ENCODE measurements at regions not wholly inside any gene's neighbourhood (a gene's known extent, or its start where the extent isn't known, plus 50 kb on each side); places are given as distances from the start of the nearest gene placed in this dataset.
"Not testable (repeated sequence)": the region's sequence is repeated elsewhere in the genome, so short reads cannot be mapped to it uniquely, and the experiment has no call there.

DNA sequence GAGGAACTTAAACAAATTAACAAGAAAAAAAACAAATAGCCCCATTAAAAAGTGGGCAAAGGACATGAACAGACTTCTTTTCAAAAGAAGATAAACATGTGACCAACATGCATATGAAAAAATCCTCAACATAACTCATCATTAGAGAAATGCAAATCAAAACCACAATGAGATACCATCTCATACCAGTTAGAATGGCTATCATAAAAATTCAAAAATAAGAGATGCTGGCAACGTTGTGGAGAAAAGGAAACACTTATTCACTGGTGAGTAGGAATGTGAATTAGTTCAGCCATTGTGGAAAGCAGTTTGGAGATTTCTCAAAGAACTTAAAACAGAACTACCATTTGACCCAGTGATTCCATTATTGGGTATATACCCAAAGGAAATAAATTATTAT is 189.1 kb upstream of the TMEM106B start:
- H3K36me3 Mint-ChIP-seq; POLR2A ChIA-PET; DNase-seq; ATAC-seq (ENCODE audit: low read depth); H3K9me3 Mint-ChIP-seq; H3K4me3 Mint-ChIP-seq; H3K27ac Mint-ChIP-seq; H3K4me1 Mint-ChIP-seq; H3K27me3 Mint-ChIP-seq: not testable (repeated sequence)

DNA sequence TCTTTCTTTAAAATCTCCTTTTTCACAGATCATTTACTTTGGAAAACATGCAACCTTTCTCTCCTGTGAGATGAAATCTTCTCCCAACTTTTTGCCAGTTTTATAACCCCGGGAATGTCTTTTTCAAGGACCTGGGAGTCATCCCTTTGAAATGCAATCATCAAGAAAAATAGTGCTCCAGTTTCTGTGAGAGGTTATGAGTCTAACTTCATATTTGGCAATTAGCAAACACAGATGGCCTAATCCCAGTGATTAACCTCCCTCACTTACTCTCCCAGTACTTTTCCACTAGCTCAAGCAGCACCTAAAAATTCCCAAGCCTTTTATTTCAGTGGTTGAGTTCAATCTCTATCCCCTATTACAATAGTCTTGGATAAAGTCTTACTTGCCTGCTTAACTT is 185.8 kb upstream of the TMEM106B start:
- H3K4me1 Mint-ChIP-seq = no peaks in the 10 kb centered on the region
- H3K27ac Mint-ChIP-seq = no peak overlapping the region
- no peaks in the 10 kb centered on the region for H3K36me3 Mint-ChIP-seq
- ATAC-seq (ENCODE audit: low read depth) (no peak), DNase-seq (no peak)
- H3K9me3 Mint-ChIP-seq = no peaks in the 10 kb centered on the region
- no peaks in the 10 kb centered on the region for H3K27me3 Mint-ChIP-seq
- POLR2A ChIA-PET = no interaction called here
- no peak overlapping the region for H3K4me3 Mint-ChIP-seq

DNA sequence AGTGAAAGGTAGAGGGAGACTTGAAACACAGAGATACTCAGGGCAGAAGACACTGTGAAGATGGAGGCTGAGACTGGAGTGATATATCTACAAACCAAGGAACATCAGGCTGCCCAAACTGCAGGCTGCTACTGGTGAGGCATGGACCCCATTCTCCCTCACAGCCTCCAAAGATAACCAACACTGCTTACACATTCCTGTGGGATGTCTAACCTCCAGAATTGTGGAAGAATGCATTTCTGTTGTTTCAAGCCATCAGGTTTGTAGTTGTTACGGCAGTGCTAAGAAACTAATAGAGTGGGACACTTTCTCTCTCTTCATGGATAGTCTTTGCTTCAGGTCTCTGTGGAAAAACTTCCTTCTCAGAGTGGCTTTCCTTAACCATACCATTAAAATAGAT is 182.6 kb upstream of the TMEM106B start:
- no peak for ATAC-seq (ENCODE audit: low read depth)
- POLR2A ChIA-PET = no interaction called here
- H3K36me3 Mint-ChIP-seq = no peaks in the 10 kb centered on the region
- H3K4me3 Mint-ChIP-seq = no peak overlapping the region
- DNase-seq = no peak
- H3K27me3 Mint-ChIP-seq = peaks cover 2% of the 10 kb centered on the region
- H3K4me1 Mint-ChIP-seq = peaks cover 2% of the 10 kb centered on the region
- no peaks in the 10 kb centered on the region for H3K9me3 Mint-ChIP-seq
- H3K27ac Mint-ChIP-seq = no peak overlapping the region

DNA sequence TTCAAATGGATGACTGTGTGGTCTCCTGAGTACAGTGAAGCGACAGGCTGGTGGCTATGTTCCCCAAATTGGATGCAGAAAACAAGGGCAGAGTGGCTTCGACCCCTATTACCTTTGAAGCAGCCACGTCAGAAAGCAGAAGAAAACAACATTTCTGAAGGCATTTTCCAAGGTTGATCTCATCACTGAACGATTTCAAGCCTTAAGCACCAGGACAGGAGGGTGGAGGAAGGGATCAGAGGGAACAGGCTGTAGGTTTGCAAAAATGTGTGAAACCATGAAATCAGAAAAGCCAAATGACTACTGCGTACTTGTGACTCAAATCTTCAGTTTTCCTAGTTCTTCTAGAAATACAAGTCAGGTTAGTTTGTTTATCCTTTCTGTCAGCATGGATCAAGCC is 181.0 kb upstream of the TMEM106B start:
- Mint-ChIP-seq H3K9me3 (no peaks in the 10 kb centered on the region), H3K27ac (no peak overlapping the region)
- no peak for ATAC-seq (ENCODE audit: low read depth)

DNA sequence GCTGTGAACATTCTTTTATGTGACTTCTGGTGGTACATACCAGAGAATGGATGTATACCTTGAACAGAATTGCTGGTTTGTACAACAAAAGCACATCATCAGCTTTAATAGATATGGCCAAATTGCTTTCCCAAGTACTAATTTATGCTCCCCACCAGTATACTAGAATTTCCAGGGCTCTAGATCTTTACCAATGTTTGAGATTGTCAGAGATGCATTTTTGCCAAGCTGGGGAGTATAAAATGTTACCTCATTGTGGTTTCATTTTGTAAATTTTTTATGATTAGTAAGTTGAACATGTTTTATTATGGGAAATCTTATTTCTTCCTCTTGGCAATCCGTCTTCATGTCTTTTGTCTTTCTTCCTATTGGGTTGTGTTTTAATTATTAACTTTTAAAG is 179.9 kb upstream of the TMEM106B start:
- H3K27ac Mint-ChIP-seq = no peak overlapping the region
- ATAC-seq (ENCODE audit: low read depth) (no peak), DNase-seq (no peak)
- POLR2A ChIA-PET = no interaction called here
- H3K4me1 Mint-ChIP-seq = peaks cover 2% of the 10 kb centered on the region
- no peaks in the 10 kb centered on the region for H3K36me3 Mint-ChIP-seq
- H3K9me3 Mint-ChIP-seq = no peaks in the 10 kb centered on the region
- H3K27me3 Mint-ChIP-seq = peaks cover 11% of the 10 kb centered on the region
- H3K4me3 Mint-ChIP-seq = no peak overlapping the region

More for the DNA sequence above, 181.0 kb upstream of the TMEM106B start:
- POLR2A ChIA-PET = no interaction called here
- DNase-seq = no peak
- Mint-ChIP-seq H3K4me3 (no peak overlapping the region), H3K36me3 (no peaks in the 10 kb centered on the region), H3K27me3 (peaks cover 8% of the 10 kb centered on the region), H3K4me1 (peaks cover 2% of the 10 kb centered on the region)

DNA sequence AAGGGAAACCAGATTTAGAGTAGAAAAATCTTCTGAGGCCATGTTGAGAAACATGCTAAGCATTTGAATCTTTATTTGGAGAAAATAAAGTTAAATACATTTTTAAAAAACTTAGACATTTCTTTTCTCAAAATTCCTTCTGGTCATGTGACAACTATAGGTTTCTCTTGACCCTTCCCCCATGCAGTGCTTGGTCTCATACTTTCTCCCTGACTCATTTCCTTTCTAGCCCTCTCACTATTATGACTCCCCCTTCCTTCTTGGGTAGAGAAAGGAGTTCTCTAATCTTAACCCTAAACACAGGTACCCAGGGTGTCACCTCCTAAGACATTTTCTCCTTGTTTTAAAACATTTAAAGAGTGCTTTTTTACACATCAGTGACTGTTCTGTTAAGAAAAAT is 179.5 kb upstream of the TMEM106B start:
- ATAC-seq (ENCODE audit: low read depth) (no peak), DNase-seq (no peak)
- Mint-ChIP-seq H3K27me3 (peaks cover 11% of the 10 kb centered on the region), H3K4me3 (no peak overlapping the region), H3K36me3 (no peaks in the 10 kb centered on the region), H3K4me1 (peaks cover 2% of the 10 kb centered on the region), H3K27ac (no peak overlapping the region), H3K9me3 (no peaks in the 10 kb centered on the region)
- POLR2A ChIA-PET = no interaction called here

DNA sequence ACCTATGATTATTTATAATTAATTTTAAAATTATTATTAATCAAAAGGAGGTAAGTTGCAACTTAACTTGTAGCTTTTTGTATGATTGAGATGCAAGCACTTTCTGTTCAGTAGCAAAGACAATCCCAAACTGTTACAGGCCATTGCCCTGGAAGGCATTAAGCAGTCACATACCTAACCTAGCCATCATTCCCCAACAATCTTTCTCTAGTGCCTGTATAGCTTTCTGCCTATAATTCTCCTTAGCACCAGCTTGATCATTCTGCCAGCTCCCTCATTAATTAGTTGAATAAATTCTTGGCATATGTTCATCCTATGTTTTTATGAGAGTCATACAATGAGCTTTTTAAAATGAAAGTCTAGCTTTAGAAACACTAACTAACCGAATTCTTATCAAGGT is 178.9 kb upstream of the TMEM106B start:
- H3K4me3 Mint-ChIP-seq = no peak overlapping the region
- DNase-seq (no peak), ATAC-seq (ENCODE audit: low read depth) (no peak)
- POLR2A ChIA-PET = no interaction called here
- no peaks in the 10 kb centered on the region for H3K36me3 Mint-ChIP-seq
- peaks cover 2% of the 10 kb centered on the region for H3K4me1 Mint-ChIP-seq
- H3K27ac Mint-ChIP-seq = no peak overlapping the region
- no peaks in the 10 kb centered on the region for H3K9me3 Mint-ChIP-seq
- peaks cover 11% of the 10 kb centered on the region for H3K27me3 Mint-ChIP-seq

DNA sequence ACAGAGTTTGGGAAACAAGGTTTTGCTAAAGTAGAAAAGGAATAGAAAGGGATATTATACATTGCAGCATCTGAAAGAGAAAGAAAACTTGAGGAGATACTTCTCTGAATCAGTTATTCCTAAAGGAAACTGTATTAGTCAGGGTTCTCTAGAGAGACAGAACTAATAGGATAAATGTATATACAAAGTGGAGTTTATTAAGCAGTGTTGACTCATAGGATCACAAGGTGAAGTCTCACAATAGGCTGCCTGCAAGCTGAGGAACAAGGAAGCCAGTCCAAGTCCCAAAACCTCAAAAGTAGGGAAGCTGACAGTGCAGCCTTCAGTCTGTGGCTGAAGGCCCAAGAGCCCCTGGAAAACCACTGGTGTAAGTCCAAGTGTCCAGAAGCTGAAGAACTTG is 167.6 kb upstream of the TMEM106B start:
- POLR2A ChIA-PET; H3K27ac Mint-ChIP-seq; H3K4me1 Mint-ChIP-seq; ATAC-seq (ENCODE audit: low read depth); H3K9me3 Mint-ChIP-seq; DNase-seq; H3K4me3 Mint-ChIP-seq; H3K36me3 Mint-ChIP-seq: not testable (repeated sequence)
- peaks cover 16% of the 10 kb centered on the region for H3K27me3 Mint-ChIP-seq

DNA sequence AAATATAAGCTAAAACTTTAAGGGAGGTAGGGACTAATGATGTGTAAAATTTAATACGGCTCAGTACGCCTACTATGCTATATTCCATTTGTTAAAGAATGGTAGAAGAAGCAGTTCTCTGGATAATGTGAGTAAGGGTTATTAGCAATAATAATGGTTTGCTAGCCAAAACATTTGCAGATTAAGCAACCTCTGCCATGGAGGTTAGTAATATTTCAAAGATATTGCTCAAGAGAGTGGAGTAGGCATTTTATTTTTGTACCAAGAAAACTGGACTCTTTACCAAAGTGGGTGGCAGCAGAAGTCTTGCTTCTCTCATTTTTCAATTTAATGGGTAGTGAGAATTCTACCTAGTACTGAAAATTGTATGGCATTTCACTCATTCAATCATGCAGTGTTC is 158.9 kb upstream of the TMEM106B start:
- H3K9me3 Mint-ChIP-seq = peaks cover 5% of the 10 kb centered on the region
- H3K27me3 Mint-ChIP-seq = peaks cover 13% of the 10 kb centered on the region
- DNase-seq (no peak), ATAC-seq (ENCODE audit: low read depth) (no peak)
- no peaks in the 10 kb centered on the region for H3K36me3 Mint-ChIP-seq
- H3K27ac Mint-ChIP-seq = no peak overlapping the region
- POLR2A ChIA-PET = no interaction called here
- H3K4me3 Mint-ChIP-seq = no peak overlapping the region
- no peaks in the 10 kb centered on the region for H3K4me1 Mint-ChIP-seq

DNA sequence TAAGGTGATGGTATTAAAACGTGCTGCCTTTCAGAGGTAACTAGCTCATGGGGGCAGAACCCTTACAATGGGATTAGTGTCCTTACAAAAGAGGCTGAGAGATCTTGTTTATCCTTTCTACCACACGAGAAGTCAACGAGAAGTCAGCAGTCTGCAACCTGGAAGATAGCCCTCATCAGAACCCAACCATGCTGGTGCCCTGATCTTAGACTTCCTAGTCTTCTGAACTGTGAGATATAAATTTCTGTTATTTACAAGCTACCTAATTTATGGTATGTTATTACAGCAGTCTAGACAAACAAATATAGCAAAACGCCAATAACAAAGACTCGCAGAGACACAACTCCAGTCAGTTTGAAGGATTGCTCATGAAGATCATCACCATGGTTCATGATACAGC is 157.5 kb upstream of the TMEM106B start:
- Mint-ChIP-seq H3K27me3 (peaks cover 5% of the 10 kb centered on the region), H3K4me3 (no peak overlapping the region), H3K9me3 (peaks cover 8% of the 10 kb centered on the region), H3K27ac (no peak overlapping the region), H3K4me1 (no peaks in the 10 kb centered on the region), H3K36me3 (no peaks in the 10 kb centered on the region)
- ATAC-seq (ENCODE audit: low read depth) (no peak), DNase-seq (no peak)
- POLR2A ChIA-PET = no interaction called here

DNA sequence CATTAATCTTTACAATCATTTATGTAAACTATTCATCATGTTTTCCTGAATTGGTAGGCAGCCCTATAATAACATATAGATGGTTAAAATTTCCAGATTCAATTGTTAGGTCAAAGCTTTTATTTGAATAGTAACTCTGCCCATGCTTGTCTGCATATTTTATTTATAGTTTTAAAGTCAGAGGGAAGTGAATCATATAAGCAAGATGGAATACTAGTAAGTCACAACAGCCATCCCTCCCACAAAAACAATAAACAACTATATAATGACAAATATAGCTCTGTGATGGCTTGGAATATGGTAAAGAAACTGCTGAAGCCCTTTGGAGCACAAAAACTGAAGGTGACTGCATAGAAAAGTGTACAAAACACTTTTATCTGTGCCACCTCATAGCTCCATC is 156.3 kb upstream of the TMEM106B start:
- H3K27me3 Mint-ChIP-seq = peaks cover 5% of the 10 kb centered on the region
- peaks cover 8% of the 10 kb centered on the region for H3K9me3 Mint-ChIP-seq
- H3K4me3 Mint-ChIP-seq = no peak overlapping the region
- DNase-seq = no peak
- no peaks in the 10 kb centered on the region for H3K4me1 Mint-ChIP-seq
- ATAC-seq (ENCODE audit: low read depth) = no peak
- H3K36me3 Mint-ChIP-seq = no peaks in the 10 kb centered on the region
- no peak overlapping the region for H3K27ac Mint-ChIP-seq
- POLR2A ChIA-PET = no interaction called here

DNA sequence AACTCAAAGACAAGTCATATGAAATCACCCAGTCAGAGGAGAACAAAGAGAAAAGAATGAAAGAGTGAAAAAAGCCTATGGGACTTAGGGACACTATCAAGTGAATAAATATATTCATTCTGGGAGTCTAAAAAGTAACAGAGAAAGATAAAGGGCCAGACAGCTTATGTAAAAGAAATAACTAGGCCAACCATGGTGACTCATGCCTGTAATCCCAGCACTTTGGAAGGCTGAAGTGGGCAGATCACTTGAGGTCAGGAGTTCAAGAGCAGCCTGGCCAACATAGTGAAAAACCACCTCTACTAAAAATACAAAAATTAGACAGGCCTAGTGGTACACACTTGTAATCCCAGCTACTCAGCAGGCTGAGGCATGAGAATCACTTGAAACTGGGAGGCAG is 154.7 kb upstream of the TMEM106B start:
- Mint-ChIP-seq H3K36me3 (no peaks in the 10 kb centered on the region), H3K27me3 (peaks cover 4% of the 10 kb centered on the region), H3K4me1 (no peaks in the 10 kb centered on the region), H3K9me3 (peaks cover 8% of the 10 kb centered on the region), H3K4me3 (no peak overlapping the region), H3K27ac (no peak overlapping the region)
- no peak for ATAC-seq (ENCODE audit: low read depth)
- POLR2A ChIA-PET = no interaction called here
- DNase-seq = no peak

DNA sequence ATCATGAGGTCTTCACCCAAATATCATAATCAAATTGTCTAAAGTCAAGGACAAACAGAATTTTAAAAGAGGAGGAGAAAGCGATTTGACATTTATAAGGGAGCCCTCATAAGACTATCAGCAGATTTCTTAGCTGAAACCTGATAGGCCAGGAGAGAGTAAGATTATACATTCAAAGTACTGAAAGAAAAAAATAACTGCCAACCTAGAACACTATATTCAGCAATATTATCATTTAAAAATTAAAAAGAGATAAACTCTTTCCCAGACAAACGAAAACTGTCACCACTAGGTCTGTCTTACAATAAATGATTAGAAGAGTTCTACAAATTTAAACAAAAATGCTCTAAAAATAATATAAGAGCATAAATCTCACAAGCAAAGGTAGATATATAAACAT is 154.1 kb upstream of the TMEM106B start:
- Mint-ChIP-seq H3K36me3 (no peaks in the 10 kb centered on the region), H3K27me3 (peaks cover 3% of the 10 kb centered on the region), H3K9me3 (peaks cover 8% of the 10 kb centered on the region), H3K4me3 (no peak overlapping the region), H3K4me1 (peaks cover under 1% of the 10 kb centered on the region), H3K27ac (no peak overlapping the region)
- DNase-seq (no peak), ATAC-seq (ENCODE audit: low read depth) (no peak)
- POLR2A ChIA-PET = no interaction called here

DNA sequence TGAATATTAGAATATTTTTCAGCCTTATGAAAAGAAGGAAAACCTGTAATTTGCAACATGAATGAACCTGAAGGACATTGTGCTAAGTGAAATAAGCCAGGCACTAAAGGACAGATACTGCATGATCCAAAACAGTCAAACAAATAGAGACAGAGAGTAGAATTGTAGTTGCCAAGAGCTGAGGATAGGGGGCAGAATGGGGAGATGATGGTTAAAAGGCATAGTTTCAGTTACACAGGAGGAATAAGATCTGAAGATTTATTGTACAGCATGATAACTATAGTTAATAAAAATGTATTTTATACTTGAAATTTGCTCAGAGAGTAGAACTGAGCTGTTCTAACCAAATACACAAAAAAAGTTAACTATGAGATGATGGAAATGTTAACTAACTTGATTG is 149.0 kb upstream of the TMEM106B start:
- ATAC-seq (ENCODE audit: low read depth) = no peak
- no peaks in the 10 kb centered on the region for H3K36me3 Mint-ChIP-seq
- DNase-seq = no peak
- peaks cover 3% of the 10 kb centered on the region for H3K9me3 Mint-ChIP-seq
- H3K4me3 Mint-ChIP-seq = no peak overlapping the region
- POLR2A ChIA-PET = no interaction called here
- H3K27me3 Mint-ChIP-seq = peaks cover 3% of the 10 kb centered on the region
- H3K4me1 Mint-ChIP-seq = peaks cover 2% of the 10 kb centered on the region
- no peak overlapping the region for H3K27ac Mint-ChIP-seq

DNA sequence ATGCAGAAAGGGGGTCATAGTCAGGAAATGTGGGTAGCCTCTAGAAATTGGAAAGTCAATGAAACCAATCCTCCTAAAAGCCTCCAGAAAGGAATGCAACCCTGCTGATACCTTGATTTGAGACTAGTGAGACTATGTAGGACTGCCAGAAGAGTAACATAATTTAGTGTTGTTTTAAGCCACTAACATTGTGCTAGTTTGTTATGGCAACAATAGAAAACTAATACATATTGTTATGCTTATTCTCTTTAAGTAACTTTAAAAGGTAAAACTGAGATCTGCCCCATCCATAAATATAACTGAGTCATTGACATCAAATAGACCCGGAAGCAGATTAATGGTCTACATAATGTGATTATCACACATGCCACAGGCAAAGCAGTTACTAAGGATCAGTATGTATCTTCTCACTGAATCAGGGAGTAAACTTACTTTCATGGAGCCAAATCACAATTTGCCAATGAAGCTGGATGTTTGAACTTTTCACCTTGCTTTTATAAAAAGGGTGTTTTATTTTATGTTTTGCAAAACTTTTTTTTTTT is 146.4 kb upstream of the TMEM106B start:
- Mint-ChIP-seq H3K4me3 (no peak overlapping the region), H3K9me3 (no peaks in the 10 kb centered on the region), H3K4me1 (peaks cover 2% of the 10 kb centered on the region), H3K27ac (no peak overlapping the region), H3K36me3 (no peaks in the 10 kb centered on the region), H3K27me3 (no peaks in the 10 kb centered on the region)
- ATAC-seq (ENCODE audit: low read depth) (no peak), DNase-seq (no peak)
- POLR2A ChIA-PET = no interaction called here

Data from activated naive CD8-positive, alpha-beta T cell treated with anti-CD3 and anti-CD28 coated beads, Interleukin-2, amount 10 ng/mL, durations not matched to agents 7 days and 5 days (primary cell).